Type B pancreatic cell (in vitro differentiated cells): ENCODE measurements at regions not wholly inside any gene's neighbourhood (a gene's known extent, or its start where the extent isn't known, plus 50 kb on each side); places are given as distances from the start of the nearest gene placed in this dataset.

Source experiments
- DNase-seq: peaks from one replicate; pipeline ENCODE4 v3.0.0; 2021; ENCODE audit warnings: mixed read lengths; ENCODE audit not compliant: unreplicated experiment; ENCODE audit errors: extremely low spot score
- H3K27ac Mint-ChIP-seq: 2 replicates; pipeline ENCODE4 v1.8.0; 2021; ENCODE audit warnings: mild to moderate bottlenecking, mixed read lengths
- H3K27me3 Mint-ChIP-seq: 2 replicates; pipeline ENCODE4 v1.8.0; 2021; ENCODE audit warnings: mixed read lengths
- H3K36me3 Mint-ChIP-seq: 2 replicates; pipeline ENCODE4 v1.8.0; 2021; ENCODE audit warnings: mixed read lengths
- H3K4me1 Mint-ChIP-seq: one replicate; pipeline ENCODE4 v1.8.0; 2021; ENCODE audit warnings: mixed read lengths; ENCODE audit not compliant: unreplicated experiment
- H3K4me3 Mint-ChIP-seq: 2 replicates; pipeline ENCODE4 v1.8.0; 2021; ENCODE audit warnings: mild to moderate bottlenecking, mixed read lengths
- H3K9me3 Mint-ChIP-seq: 2 replicates; pipeline ENCODE4 v1.8.0; 2021; ENCODE audit warnings: mixed read lengths
- CTCF ChIP-seq: fragments of 200-600 bp; sonication (generic); conservative IDR thresholded peaks from 2 replicates; pipeline ENCODE4 v1.5.0; 2021; ENCODE audit warnings: antibody characterized with exemption, mild to moderate bottlenecking

DNA sequence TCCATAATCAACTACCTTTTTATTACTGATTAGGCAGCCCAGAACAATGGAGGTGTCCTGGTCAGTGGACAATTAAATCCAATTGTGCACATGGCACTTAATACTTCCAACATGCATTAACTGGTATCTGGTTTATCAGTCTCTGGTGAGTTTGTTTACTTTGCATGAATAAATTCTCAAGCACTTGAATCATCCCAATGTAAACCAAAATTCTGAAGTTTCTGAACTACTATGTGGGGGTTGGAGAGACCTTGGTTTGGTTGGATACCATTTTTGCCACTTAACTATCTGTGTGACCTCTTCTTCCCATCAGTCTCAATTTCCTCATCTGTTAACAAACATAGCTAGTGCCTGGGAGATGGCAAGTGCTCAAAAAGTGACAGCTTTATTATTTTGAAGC, 70.5 kb upstream of the MAP4 start:
- peak overlapping the region; percentile 94 for H3K27ac Mint-ChIP-seq
- peaks cover 7% of the 10 kb centered on the region for H3K27me3 Mint-ChIP-seq

GRCh38 chr3:48084929-48085328, 68.7 kb upstream of the MAP4 start:
- Mint-ChIP-seq H3K27me3 (peaks cover 1% of the 10 kb centered on the region), H3K9me3 (no peaks in the 10 kb centered on the region), H3K4me1 (peaks cover 32% of the 10 kb centered on the region), H3K4me3 (no peak overlapping the region), H3K27ac (peak overlapping the region; percentile 9), H3K36me3 (peaks cover 17% of the 10 kb centered on the region)
- no peak for TF ChIP-seq CTCF
- no peak for DNase-seq

More for the DNA sequence above, 70.5 kb upstream of the MAP4 start:
- Mint-ChIP-seq H3K4me3 (peak overlapping the region; percentile 98), H3K4me1 (peaks cover 30% of the 10 kb centered on the region), H3K9me3 (no peaks in the 10 kb centered on the region), H3K36me3 (peaks cover 13% of the 10 kb centered on the region)
- TF ChIP-seq CTCF = no peak
- DNase-seq = no peak

- no peak for DNase-seq
- TF ChIP-seq CTCF = no peak
- Mint-ChIP-seq H3K27ac (no peak overlapping the region), H3K4me3 (no peak overlapping the region), H3K36me3 (peaks cover 18% of the 10 kb centered on the region), H3K4me1 (peaks cover 31% of the 10 kb centered on the region), H3K9me3 (no peaks in the 10 kb centered on the region), H3K27me3 (no peaks in the 10 kb centered on the region)
Measured at GRCh38 chr3:48084170-48084569, 68.0 kb upstream of the MAP4 start.

DNA sequence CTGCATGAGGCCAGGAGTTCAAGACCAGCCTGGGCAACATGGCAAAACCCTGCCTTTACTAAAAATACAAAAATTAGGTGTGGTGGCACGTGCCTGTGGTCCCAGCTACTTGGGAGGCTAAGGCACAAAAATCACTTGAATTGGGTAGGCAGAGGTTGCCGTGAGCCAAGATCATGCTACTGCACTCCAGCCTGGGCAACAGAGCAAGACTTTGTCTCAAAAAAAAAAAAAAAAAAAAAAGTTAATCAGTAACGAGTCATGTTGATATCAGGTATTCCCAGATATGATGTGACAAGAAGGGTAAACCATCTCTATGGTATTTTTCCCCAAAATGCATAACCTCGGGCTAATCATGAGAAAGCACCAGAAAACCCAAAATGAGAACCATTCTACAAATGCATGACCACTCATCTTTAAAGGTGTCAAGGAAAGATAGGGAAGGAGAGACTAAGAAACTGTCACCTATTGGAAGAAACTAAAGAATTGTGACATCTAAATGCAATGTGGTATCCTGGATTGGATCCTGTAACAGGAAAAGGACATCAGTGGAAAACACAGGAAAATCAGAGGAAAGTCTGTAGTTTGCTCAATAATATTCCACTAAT, 66.5 kb upstream of the MAP4 start:
- no peak overlapping the region for H3K4me3 Mint-ChIP-seq
- no peaks in the 10 kb centered on the region for H3K9me3 Mint-ChIP-seq
- no peak overlapping the region for H3K27ac Mint-ChIP-seq
- H3K4me1 Mint-ChIP-seq = peaks cover 31% of the 10 kb centered on the region
- no peak for DNase-seq
- H3K36me3 Mint-ChIP-seq = peaks cover 21% of the 10 kb centered on the region
- no peak for TF ChIP-seq CTCF
- H3K27me3 Mint-ChIP-seq = no peaks in the 10 kb centered on the region

GRCh38 chr3:48077815-48078214, 61.6 kb upstream of the MAP4 start:
- Mint-ChIP-seq H3K36me3 (peaks cover 16% of the 10 kb centered on the region), H3K9me3 (no peaks in the 10 kb centered on the region), H3K27ac (peak overlapping the region; percentile 7), H3K4me3 (no peak overlapping the region), H3K27me3 (no peaks in the 10 kb centered on the region), H3K4me1 (peaks cover 10% of the 10 kb centered on the region)
- TF ChIP-seq CTCF = no peak
- DNase-seq = no peak

DNA sequence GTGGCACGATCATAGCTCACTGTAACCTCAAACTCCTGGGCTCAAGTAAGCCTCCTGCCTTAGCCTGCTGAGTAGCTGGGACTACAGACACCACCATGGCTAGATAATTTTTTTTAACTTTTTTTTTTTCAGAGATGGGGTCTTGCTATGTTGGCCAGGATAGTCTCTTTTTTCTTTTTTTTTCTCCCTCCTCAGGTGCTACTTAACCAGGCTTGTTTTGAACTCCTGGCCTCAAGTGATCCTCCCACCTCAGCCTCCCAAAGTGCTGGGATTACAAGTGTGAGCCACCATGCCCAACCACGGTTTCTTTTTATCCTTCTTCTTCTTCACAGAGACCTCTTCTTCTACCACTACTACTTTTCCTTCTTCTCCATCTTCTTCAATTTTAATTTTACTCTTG, 53.8 kb upstream of the MAP4 start:
- Mint-ChIP-seq H3K4me3 (no peak overlapping the region), H3K27me3 (no peaks in the 10 kb centered on the region), H3K27ac (no peak overlapping the region), H3K4me1 (peaks cover 9% of the 10 kb centered on the region), H3K36me3 (no peaks in the 10 kb centered on the region), H3K9me3 (no peaks in the 10 kb centered on the region)
- DNase-seq = no peak
- TF ChIP-seq CTCF = no peak
